ENCODE measurements at regions not wholly inside any gene's neighbourhood (a gene's known extent, or its start where the extent isn't known, plus 50 kb on each side); places are given as distances from the start of the nearest gene placed in this dataset.

GRCh38 chr10:80968903-80969302 lies 431.2 kb downstream of the SH2D4B start:
- Histone ChIP-seq H3K27me3 (ENCODE audit: control insufficient read depth, insufficient read depth, low read length) (no peaks in the 10 kb centered on the region), H3K4me3 (ENCODE audit: low read depth, low read length) (no peak overlapping the region), H3K36me3 (ENCODE audit: control insufficient read depth, insufficient read depth, low read length) (no peaks in the 10 kb centered on the region), H3K27ac (no peak overlapping the region), H3K9ac (no peak overlapping the region), H3K9me3 (ENCODE audit: control insufficient read depth, low read length) (no peaks in the 10 kb centered on the region), H2AFZ (no peak overlapping the region), H3K4me1 (no peaks in the 10 kb centered on the region), H3K4me2 (ENCODE audit: low read length) (no peak overlapping the region), H3K79me2 (no peaks in the 10 kb centered on the region)
- TF ChIP-seq CTCF (IDR thresholded peaks at IDR 0.05), result no peak

- Histone ChIP-seq H3K4me3 (ENCODE audit: low read depth, low read length) (no peak overlapping the region), H3K9me3 (ENCODE audit: control insufficient read depth, low read length) (no peaks in the 10 kb centered on the region), H3K4me1 (no peaks in the 10 kb centered on the region), H3K79me2 (no peaks in the 10 kb centered on the region), H3K9ac (no peak overlapping the region), H3K36me3 (ENCODE audit: control insufficient read depth, insufficient read depth, low read length) (no peaks in the 10 kb centered on the region), H2AFZ (no peak overlapping the region), H3K27ac (no peak overlapping the region), H3K27me3 (ENCODE audit: control insufficient read depth, insufficient read depth, low read length) (no peaks in the 10 kb centered on the region), H3K4me2 (ENCODE audit: low read length) (no peak overlapping the region)
- no peak for TF ChIP-seq CTCF (IDR thresholded peaks at IDR 0.05)
These were observed 433.8 kb downstream of the SH2D4B start for GRCh38 chr10:80971461-80971860.

- H3K4me1 ChIP-seq, result no peaks in the 10 kb centered on the region
- no peak overlapping the region for H3K4me2 ChIP-seq (ENCODE audit: low read length)
- no peak overlapping the region for H3K4me3 ChIP-seq (ENCODE audit: low read depth, low read length)
These were observed 439.0 kb downstream of the SH2D4B start for GRCh38 chr10:80976658-80977057.

GRCh38 chr10:80985102-80985501 lies 447.4 kb downstream of the SH2D4B start:
- TF ChIP-seq CTCF (IDR thresholded peaks at IDR 0.05), result no peak
- Histone ChIP-seq H3K4me2 (ENCODE audit: low read length) (no peak overlapping the region), H3K4me1 (no peaks in the 10 kb centered on the region), H3K4me3 (ENCODE audit: low read depth, low read length) (no peak overlapping the region), H3K27ac (no peak overlapping the region), H3K36me3 (ENCODE audit: control insufficient read depth, insufficient read depth, low read length) (no peaks in the 10 kb centered on the region), H3K9ac (no peak overlapping the region), H2AFZ (no peak overlapping the region), H3K27me3 (ENCODE audit: control insufficient read depth, insufficient read depth, low read length) (no peaks in the 10 kb centered on the region), H3K79me2 (no peaks in the 10 kb centered on the region), H3K9me3 (ENCODE audit: control insufficient read depth, low read length) (no peaks in the 10 kb centered on the region)

More at GRCh38 chr10:80976658-80977057, 439.0 kb downstream of the SH2D4B start:
- H3K36me3 ChIP-seq (ENCODE audit: control insufficient read depth, insufficient read depth, low read length), result no peaks in the 10 kb centered on the region
- H3K9me3 ChIP-seq (ENCODE audit: control insufficient read depth, low read length), result no peaks in the 10 kb centered on the region
- no peaks in the 10 kb centered on the region for H3K79me2 ChIP-seq
- no peak overlapping the region for H3K9ac ChIP-seq
- H3K27ac ChIP-seq, result no peak overlapping the region
- no peak for TF ChIP-seq CTCF (IDR thresholded peaks at IDR 0.05)
- no peaks in the 10 kb centered on the region for H3K27me3 ChIP-seq (ENCODE audit: control insufficient read depth, insufficient read depth, low read length)
- H2AFZ ChIP-seq, result no peak overlapping the region

GRCh38 chr10:80986596-80986995 lies 448.9 kb downstream of the SH2D4B start:
- Histone ChIP-seq H2AFZ (no peak overlapping the region), H3K9ac (no peak overlapping the region), H3K4me2 (ENCODE audit: low read length) (no peak overlapping the region), H3K79me2 (no peaks in the 10 kb centered on the region), H3K27ac (no peak overlapping the region), H3K4me3 (ENCODE audit: low read depth, low read length) (no peak overlapping the region), H3K9me3 (ENCODE audit: control insufficient read depth, low read length) (no peaks in the 10 kb centered on the region), H3K27me3 (ENCODE audit: control insufficient read depth, insufficient read depth, low read length) (no peaks in the 10 kb centered on the region), H3K36me3 (ENCODE audit: control insufficient read depth, insufficient read depth, low read length) (no peaks in the 10 kb centered on the region), H3K4me1 (no peaks in the 10 kb centered on the region)
- no peak for TF ChIP-seq CTCF (IDR thresholded peaks at IDR 0.05)
